ENCODE measurements at regions not wholly inside any gene's neighbourhood (a gene's known extent, or its start where the extent isn't known, plus 50 kb on each side); places are given as distances from the start of the nearest gene placed in this dataset.

- ChIA-PET CTCF (no interaction called here), POLR2A (no interaction called here)
- no peak for DNase-seq (ENCODE audit: extremely low spot score)
- TF ChIP-seq SUZ12 (IDR thresholded peaks at IDR 0.05): no peak
These were observed 239.4 kb downstream of the SPATA18 start for GRCh38 chr4:52290466-52290865.

DNA sequence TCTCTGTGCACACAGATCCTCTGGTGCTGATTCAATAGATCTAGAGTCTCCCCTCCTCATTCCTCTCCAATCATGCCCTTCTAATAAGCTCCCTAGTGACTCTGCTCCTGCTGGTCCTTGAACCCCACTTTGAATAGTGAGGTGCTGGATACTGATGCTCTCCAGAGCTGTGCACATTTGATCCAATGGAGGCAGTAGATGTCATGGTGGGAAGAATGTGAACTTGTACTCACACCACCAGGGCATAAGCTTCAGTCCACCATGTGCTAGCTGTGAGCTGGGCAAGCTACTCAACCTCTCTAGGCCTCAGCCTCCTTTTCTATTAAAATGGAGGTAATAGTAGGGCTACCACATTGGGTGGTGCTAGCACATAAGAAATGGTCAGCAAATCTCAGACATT lies 241.1 kb downstream of the SPATA18 start:
- DNase-seq (ENCODE audit: extremely low spot score): no peak
- CTCF ChIA-PET: no interaction called here
- POLR2A ChIA-PET: no interaction called here
- TF ChIP-seq HDGF (IDR thresholded peaks at IDR 0.05; ENCODE audit: borderline replicate concordance) (no peak), FOXK2 (IDR thresholded peaks at IDR 0.05) (no peak), PKNOX1 (IDR thresholded peaks at IDR 0.05) (no peak), LEF1 (IDR thresholded peaks at IDR 0.05; ENCODE audit: borderline replicate concordance) (no peak), L3MBTL2 (conservative IDR thresholded peaks at IDR 0.05) (no peak), ARNT (IDR thresholded peaks at IDR 0.05) (no peak), SUZ12 (IDR thresholded peaks at IDR 0.05) (no peak)

DNA sequence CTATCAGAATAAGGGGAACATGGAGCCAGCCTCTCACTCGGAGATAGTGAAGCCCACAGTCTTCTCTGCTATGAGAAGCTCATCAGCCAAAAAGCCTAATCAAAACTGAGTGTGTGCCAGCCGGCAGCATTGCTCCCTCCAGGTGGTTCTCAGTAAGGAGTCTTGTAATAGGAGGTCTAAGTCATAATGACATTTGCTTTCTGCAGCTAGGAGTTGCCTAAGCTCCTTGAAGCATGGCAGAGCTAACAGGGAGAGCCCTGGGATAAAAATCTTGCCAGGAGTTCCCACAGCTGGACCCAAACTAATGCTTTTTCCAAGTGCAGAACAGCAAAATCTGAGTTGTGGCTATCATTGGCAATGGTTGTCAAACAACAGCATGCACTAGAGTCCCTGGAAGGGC lies 245.2 kb downstream of the SPATA18 start:
- POLR2A ChIA-PET: no interaction called here
- CTCF ChIA-PET: no interaction called here
- DNase-seq (ENCODE audit: extremely low spot score): no peak
- TF ChIP-seq ELF4 (IDR thresholded peaks at IDR 0.05) (no peak), SUZ12 (IDR thresholded peaks at IDR 0.05) (no peak), TARDBP (IDR thresholded peaks at IDR 0.05) (no peak), FOXA1 (IDR thresholded peaks at IDR 0.05) (no peak), CTBP1 (IDR thresholded peaks at IDR 0.05; ENCODE audit: borderline replicate concordance) (no peak), SP1 (IDR thresholded peaks at IDR 0.05) (no peak), ARNT (IDR thresholded peaks at IDR 0.05) (no peak), PKNOX1 (IDR thresholded peaks at IDR 0.05) (no peak), ZNF384 (IDR thresholded peaks at IDR 0.05) (no peak), L3MBTL2 (conservative IDR thresholded peaks at IDR 0.05) (no peak), FOXK2 (IDR thresholded peaks at IDR 0.05) (no peak), HDGF (IDR thresholded peaks at IDR 0.05; ENCODE audit: borderline replicate concordance) (no peak), BHLHE40 (IDR thresholded peaks at IDR 0.05; ENCODE audit: borderline replicate concordance) (no peak), LEF1 (IDR thresholded peaks at IDR 0.05; ENCODE audit: borderline replicate concordance) (no peak), FOXM1 (IDR thresholded peaks at IDR 0.05; ENCODE audit: borderline replicate concordance) (no peak), NFRKB (IDR thresholded peaks at IDR 0.05) (no peak)

GRCh38 chr4:52298444-52298843 lies 247.3 kb downstream of the SPATA18 start:
- TF ChIP-seq PKNOX1 (IDR thresholded peaks at IDR 0.05): no peak
- ChIA-PET CTCF (no interaction called here), POLR2A (no interaction called here)
- no peak for DNase-seq (ENCODE audit: extremely low spot score)

GRCh38 chr4:52299120-52299519 lies 248.0 kb downstream of the SPATA18 start:
- no peak for DNase-seq (ENCODE audit: extremely low spot score)
- TF ChIP-seq CTBP1 (IDR thresholded peaks at IDR 0.05; ENCODE audit: borderline replicate concordance): no peak
- TF ChIP-seq SUZ12 (IDR thresholded peaks at IDR 0.05): no peak
- TF ChIP-seq ARNT (IDR thresholded peaks at IDR 0.05): no peak
- no peak for TF ChIP-seq BHLHE40 (IDR thresholded peaks at IDR 0.05; ENCODE audit: borderline replicate concordance)
- no peak for TF ChIP-seq PKNOX1 (IDR thresholded peaks at IDR 0.05)
- CTCF ChIA-PET: interaction anchor here (1.0 kb wide), 1 partner anchor 77 kb away, joined by 3 read pairs; no protein-coding TSS in a partner anchor
- POLR2A ChIA-PET: no interaction called here

- no peak for TF ChIP-seq ARNT (IDR thresholded peaks at IDR 0.05)
- no peak for TF ChIP-seq L3MBTL2 (conservative IDR thresholded peaks at IDR 0.05)
- no peak for TF ChIP-seq SUZ12 (IDR thresholded peaks at IDR 0.05)
- TF ChIP-seq ELF4 (IDR thresholded peaks at IDR 0.05): no peak
- TF ChIP-seq ZNF384 (IDR thresholded peaks at IDR 0.05): no peak
- TF ChIP-seq FOXM1 (IDR thresholded peaks at IDR 0.05; ENCODE audit: borderline replicate concordance): no peak
- no peak for TF ChIP-seq PKNOX1 (IDR thresholded peaks at IDR 0.05)
- TF ChIP-seq FOXK2 (IDR thresholded peaks at IDR 0.05): no peak
- no peak for TF ChIP-seq HDGF (IDR thresholded peaks at IDR 0.05; ENCODE audit: borderline replicate concordance)
- no peak for TF ChIP-seq SP1 (IDR thresholded peaks at IDR 0.05)
- no peak for TF ChIP-seq NFRKB (IDR thresholded peaks at IDR 0.05)
- TF ChIP-seq LEF1 (IDR thresholded peaks at IDR 0.05; ENCODE audit: borderline replicate concordance): no peak
- no peak for TF ChIP-seq FOXA1 (IDR thresholded peaks at IDR 0.05)
- no peak for TF ChIP-seq TARDBP (IDR thresholded peaks at IDR 0.05)
- TF ChIP-seq BHLHE40 (IDR thresholded peaks at IDR 0.05; ENCODE audit: borderline replicate concordance): no peak
- CTCF ChIA-PET: no interaction called here
- DNase-seq (ENCODE audit: extremely low spot score): no peak
- POLR2A ChIA-PET: no interaction called here
These were observed 260.5 kb downstream of the SPATA18 start for GRCh38 chr4:52311464-52312125.
